ENCODE measurements at regions not wholly inside any gene's neighbourhood (a gene's known extent, or its start where the extent isn't known, plus 50 kb on each side); places are given as distances from the start of the nearest gene placed in this dataset.
"Not testable (repeated sequence)": the region's sequence is repeated elsewhere in the genome, so short reads cannot be mapped to it uniquely, and the experiment has no call there.

GRCh38 chr15:91412138-91412928 is 312.3 kb downstream of the SV2B start:
- intact Hi-C loops (cut with DNase I; ENCODE audit: low total_unique reads): no loop called here
- Histone ChIP-seq H3K27me3 (no peaks in the 10 kb centered on the region), H3K27ac (no peak overlapping the region), H3K36me3 (no peaks in the 10 kb centered on the region), H3K9me3 (no peaks in the 10 kb centered on the region), H3K4me3 (no peak overlapping the region), H3K4me1 (peaks cover 6 to 14% of the 10 kb centered on the region in 2 donors)
- no peak for DNase-seq
- TF ChIP-seq POLR2A (IDR thresholded peaks at IDR 0.05) (no peak), CTCF (IDR thresholded peaks at IDR 0.05 in 4 of 5, conservative IDR thresholded peaks at IDR 0.05 in 1 of 5) (no peak)
- in situ Hi-C loops (cut with MboI; ENCODE audit: low sequenced_read_pairs in 4 of 4): no loop called here
- no peak for ATAC-seq

GRCh38 chr15:91413142-91413541 is 313.1 kb downstream of the SV2B start:
- no peak overlapping the region for H3K4me3 ChIP-seq
- intact Hi-C loops (cut with DNase I; ENCODE audit: low total_unique reads) (no loop called here), in situ Hi-C loops (cut with MboI; ENCODE audit: low sequenced_read_pairs in 4 of 4) (no loop called here)
- DNase-seq (no peak), ATAC-seq (no peak)
- H3K27me3 ChIP-seq: no peaks in the 10 kb centered on the region
- no peak for TF ChIP-seq CTCF (IDR thresholded peaks at IDR 0.05 in 4 of 5, conservative IDR thresholded peaks at IDR 0.05 in 1 of 5)
- H3K4me1 ChIP-seq: peaks cover 2 to 6% of the 10 kb centered on the region in 2 donors
- H3K9me3 ChIP-seq: no peaks in the 10 kb centered on the region
- no peaks in the 10 kb centered on the region for H3K36me3 ChIP-seq
- H3K27ac ChIP-seq: no peak overlapping the region

GRCh38 chr15:91414124-91414523 is 314.1 kb downstream of the SV2B start:
- intact Hi-C loops (cut with DNase I; ENCODE audit: low total_unique reads) (no loop called here), in situ Hi-C loops (cut with MboI; ENCODE audit: low sequenced_read_pairs in 4 of 4) (no loop called here)
- DNase-seq (no peak), ATAC-seq (no peak)
- TF ChIP-seq CTCF (IDR thresholded peaks at IDR 0.05 in 4 of 5, conservative IDR thresholded peaks at IDR 0.05 in 1 of 5): no peak
- TF ChIP-seq POLR2A (IDR thresholded peaks at IDR 0.05): no peak
- Histone ChIP-seq H3K4me3 (no peak overlapping the region), H3K27ac (no peak overlapping the region), H3K4me1 (no peaks in the 10 kb centered on the region), H3K36me3 (no peaks in the 10 kb centered on the region), H3K27me3 (no peaks in the 10 kb centered on the region), H3K9me3 (no peaks in the 10 kb centered on the region)

GRCh38 chr15:91415258-91415657 is 315.2 kb downstream of the SV2B start:
- H3K27me3 ChIP-seq; H3K27ac ChIP-seq; DNase-seq; in situ Hi-C loops (cut with MboI; ENCODE audit: low sequenced_read_pairs in 4 of 4); H3K4me1 ChIP-seq; H3K36me3 ChIP-seq; H3K9me3 ChIP-seq; intact Hi-C loops (cut with DNase I; ENCODE audit: low total_unique reads); H3K4me3 ChIP-seq; ATAC-seq: not testable (repeated sequence)

GRCh38 chr15:91420689-91421088 is 320.6 kb downstream of the SV2B start:
- H3K4me3 ChIP-seq: no peak overlapping the region
- TF ChIP-seq CTCF (IDR thresholded peaks at IDR 0.05 in 4 of 5, conservative IDR thresholded peaks at IDR 0.05 in 1 of 5) (no peak), POLR2A (IDR thresholded peaks at IDR 0.05) (no peak)
- no peaks in the 10 kb centered on the region for H3K4me1 ChIP-seq
- ATAC-seq: no peak
- in situ Hi-C loops (cut with MboI; ENCODE audit: low sequenced_read_pairs in 4 of 4) (no loop called here), intact Hi-C loops (cut with DNase I; ENCODE audit: low total_unique reads) (no loop called here)
- no peaks in the 10 kb centered on the region for H3K36me3 ChIP-seq
- no peaks in the 10 kb centered on the region for H3K27me3 ChIP-seq
- H3K27ac ChIP-seq: no peak overlapping the region
- no peak for DNase-seq
- H3K9me3 ChIP-seq: no peaks in the 10 kb centered on the region

Data from gastrocnemius medialis (tissue), 4 donors.